ENCODE measurements at regions not wholly inside any gene's neighbourhood (a gene's known extent, or its start where the extent isn't known, plus 50 kb on each side); places are given as distances from the start of the nearest gene placed in this dataset.

DNA sequence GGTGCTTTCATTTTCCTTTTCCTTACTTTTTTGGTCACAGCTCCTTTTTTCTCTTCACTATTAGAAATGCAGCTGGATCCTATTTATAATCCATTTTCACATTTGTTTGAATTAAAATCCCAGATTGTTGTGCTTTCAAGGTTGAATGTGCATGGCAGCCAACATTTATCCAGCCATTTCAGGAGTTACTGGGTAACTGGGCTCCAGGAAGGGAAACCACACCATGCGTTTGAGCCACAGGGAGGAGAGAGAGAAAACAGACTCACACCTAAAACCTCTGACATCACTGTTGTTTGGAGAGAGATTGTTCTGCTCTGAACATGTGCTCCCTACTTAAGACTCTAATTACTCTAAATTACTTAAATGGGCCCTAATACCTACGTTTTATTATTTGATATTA is 173.4 kb downstream of the BMP2 start:
- Histone ChIP-seq H3K4me3 (ENCODE audit: low read depth in 2 of 2, low read length in 1 of 2) (no peak overlapping the region), H3K27me3 (ENCODE audit: insufficient read depth) (no peaks in the 10 kb centered on the region), H3K36me3 (replicated peaks in 1 of 2; ENCODE audit: control insufficient read depth in 1 of 2, insufficient read depth in 2 of 2, low read length in 1 of 2) (no peaks in the 10 kb centered on the region), H3K4me1 (ENCODE audit: control insufficient read depth in 1 of 2, insufficient read depth in 2 of 2, low read depth in 1 of 2, low read length in 1 of 2) (no peaks in the 10 kb centered on the region), H3F3A (replicated peaks; ENCODE audit: insufficient read depth) (no peaks in the 10 kb centered on the region), H3K9me3 (no peaks in the 10 kb centered on the region), H2AFZ (ENCODE audit: low read depth) (no peak overlapping the region), H3K4me2 (no peak overlapping the region), H4K20me1 (ENCODE audit: insufficient read depth) (no peaks in the 10 kb centered on the region), H3K9ac (no peak overlapping the region), H3K79me2 (ENCODE audit: insufficient read depth) (no peaks in the 10 kb centered on the region), H3K9me2 (no peaks in the 10 kb centered on the region), H3K27ac (ENCODE audit: low read depth in 2 of 2, low read length in 1 of 2) (no peak overlapping the region)
- 0% methylated on average over 2 of the region's 2 CpGs for WGBS (ENCODE audit: low lambda C conversion rate)
- ChIA-PET POLR2A (no interaction called here), CTCF (interaction anchor here (0.6 kb wide), 1 partner anchor 1279 kb away, joined by 3 read pairs; no protein-coding TSS in a partner anchor)
- no peak for TF ChIP-seq CHD2 (IDR thresholded peaks at IDR 0.05; ENCODE audit: low read length, partially characterized antibody)
- TF ChIP-seq, protein P1, sequence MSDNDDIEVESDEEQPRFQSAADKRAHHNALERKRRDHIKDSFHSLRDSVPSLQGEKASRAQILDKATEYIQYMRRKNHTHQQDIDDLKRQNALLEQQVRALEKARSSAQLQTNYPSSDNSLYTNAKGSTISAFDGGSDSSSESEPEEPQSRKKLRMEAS (IDR thresholded peaks at IDR 0.05; ENCODE audit: low read depth) = no peak
- no peak for TF ChIP-seq JUND (IDR thresholded peaks at IDR 0.05)
- TF ChIP-seq NFIC (IDR thresholded peaks at IDR 0.05; ENCODE audit: borderline replicate concordance) = no peak
- TF ChIP-seq ELF1 (IDR thresholded peaks at IDR 0.05) = no peak
- no peak for TF ChIP-seq RXRA (IDR thresholded peaks at IDR 0.05; ENCODE audit: borderline replicate concordance, low read depth)
- no peak for DNase-seq

DNA sequence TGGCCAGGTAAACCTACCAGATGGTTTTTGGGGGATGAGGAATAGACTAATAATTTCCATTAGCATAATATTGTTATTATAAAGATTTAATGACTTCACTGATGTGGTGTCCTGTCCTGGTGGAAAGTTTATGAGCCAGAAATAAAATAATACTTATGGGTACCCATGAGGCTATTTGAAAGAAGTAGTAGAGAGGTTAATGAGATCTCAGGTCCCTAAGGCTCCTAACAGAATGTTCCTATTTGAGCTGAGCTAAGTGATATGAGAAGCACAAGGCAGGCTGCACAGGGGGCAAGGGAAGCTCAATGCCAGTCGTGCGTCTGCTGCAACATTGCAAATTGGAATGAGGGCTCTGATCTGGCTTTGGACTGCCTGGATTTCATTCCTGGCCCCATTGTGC is 174.1 kb downstream of the BMP2 start:
- no peaks in the 10 kb centered on the region for H4K20me1 ChIP-seq (ENCODE audit: insufficient read depth)
- H3K27ac ChIP-seq (ENCODE audit: low read depth in 2 of 2, low read length in 1 of 2) = no peak overlapping the region
- no peak overlapping the region for H2AFZ ChIP-seq (ENCODE audit: low read depth)
- 17% methylated on average over 2 of the region's 2 CpGs for WGBS (ENCODE audit: low lambda C conversion rate)
- no peaks in the 10 kb centered on the region for H3K79me2 ChIP-seq (ENCODE audit: insufficient read depth)
- H3K9me2 ChIP-seq = no peaks in the 10 kb centered on the region
- H3K4me2 ChIP-seq = no peak overlapping the region
- no peaks in the 10 kb centered on the region for H3K27me3 ChIP-seq (ENCODE audit: insufficient read depth)
- no peak overlapping the region for H3K4me3 ChIP-seq (ENCODE audit: low read depth in 2 of 2, low read length in 1 of 2)
- no peak overlapping the region for H3K9ac ChIP-seq
- H3K36me3 ChIP-seq (replicated peaks in 1 of 2; ENCODE audit: control insufficient read depth in 1 of 2, insufficient read depth in 2 of 2, low read length in 1 of 2) = no peaks in the 10 kb centered on the region
- no peak for DNase-seq
- no peaks in the 10 kb centered on the region for H3F3A ChIP-seq (replicated peaks; ENCODE audit: insufficient read depth)
- no peaks in the 10 kb centered on the region for H3K9me3 ChIP-seq
- POLR2A ChIA-PET = no interaction called here
- CTCF ChIA-PET = no interaction called here
- TF ChIP-seq RXRA (IDR thresholded peaks at IDR 0.05; ENCODE audit: borderline replicate concordance, low read depth) (no peak), EP300 (IDR thresholded peaks at IDR 0.05; ENCODE audit: borderline replicate concordance in 1 of 2, low read depth in 1 of 2, low read length in 1 of 2) (no peak), EZH2phosphoT487 (IDR thresholded peaks at IDR 0.05; ENCODE audit: borderline replicate concordance, low read depth) (no peak), FOXJ3 (CRISPR knock-in tag; IDR thresholded peaks at IDR 0.05) (no peak), CHD2 (IDR thresholded peaks at IDR 0.05; ENCODE audit: low read length, partially characterized antibody) (no peak), ELF1 (IDR thresholded peaks at IDR 0.05) (no peak), NFIC (IDR thresholded peaks at IDR 0.05; ENCODE audit: borderline replicate concordance) (no peak), MXI1 (IDR thresholded peaks at IDR 0.05; ENCODE audit: low read depth, low read length) (no peak), FOXM1 (IDR thresholded peaks at IDR 0.05; ENCODE audit: low read depth) (no peak), SIN3A (IDR thresholded peaks at IDR 0.05; ENCODE audit: borderline replicate concordance, low read depth, low read length) (no peak), MEF2A (IDR thresholded peaks at IDR 0.05; ENCODE audit: borderline replicate concordance, low read depth) (no peak), YY1 (IDR thresholded peaks at IDR 0.05; ENCODE audit: low read depth) (no peak), RFX5 (IDR thresholded peaks at IDR 0.05; ENCODE audit: low read length) (no peak), GABPA (IDR thresholded peaks at IDR 0.05; ENCODE audit: low read depth) (no peak), TEAD4 (IDR thresholded peaks at IDR 0.05; ENCODE audit: borderline replicate concordance, insufficient read depth) (no peak)
- TF ChIP-seq, protein P2, sequence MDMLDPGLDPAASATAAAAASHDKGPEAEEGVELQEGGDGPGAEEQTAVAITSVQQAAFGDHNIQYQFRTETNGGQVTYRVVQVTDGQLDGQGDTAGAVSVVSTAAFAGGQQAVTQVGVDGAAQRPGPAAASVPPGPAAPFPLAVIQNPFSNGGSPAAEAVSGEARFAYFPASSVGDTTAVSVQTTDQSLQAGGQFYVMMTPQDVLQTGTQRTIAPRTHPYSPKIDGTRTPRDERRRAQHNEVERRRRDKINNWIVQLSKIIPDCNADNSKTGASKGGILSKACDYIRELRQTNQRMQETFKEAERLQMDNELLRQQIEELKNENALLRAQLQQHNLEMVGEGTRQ (IDR thresholded peaks at IDR 0.05; ENCODE audit: borderline replicate concordance, low read depth, low read length) = no peak
- TF ChIP-seq, protein P3, sequence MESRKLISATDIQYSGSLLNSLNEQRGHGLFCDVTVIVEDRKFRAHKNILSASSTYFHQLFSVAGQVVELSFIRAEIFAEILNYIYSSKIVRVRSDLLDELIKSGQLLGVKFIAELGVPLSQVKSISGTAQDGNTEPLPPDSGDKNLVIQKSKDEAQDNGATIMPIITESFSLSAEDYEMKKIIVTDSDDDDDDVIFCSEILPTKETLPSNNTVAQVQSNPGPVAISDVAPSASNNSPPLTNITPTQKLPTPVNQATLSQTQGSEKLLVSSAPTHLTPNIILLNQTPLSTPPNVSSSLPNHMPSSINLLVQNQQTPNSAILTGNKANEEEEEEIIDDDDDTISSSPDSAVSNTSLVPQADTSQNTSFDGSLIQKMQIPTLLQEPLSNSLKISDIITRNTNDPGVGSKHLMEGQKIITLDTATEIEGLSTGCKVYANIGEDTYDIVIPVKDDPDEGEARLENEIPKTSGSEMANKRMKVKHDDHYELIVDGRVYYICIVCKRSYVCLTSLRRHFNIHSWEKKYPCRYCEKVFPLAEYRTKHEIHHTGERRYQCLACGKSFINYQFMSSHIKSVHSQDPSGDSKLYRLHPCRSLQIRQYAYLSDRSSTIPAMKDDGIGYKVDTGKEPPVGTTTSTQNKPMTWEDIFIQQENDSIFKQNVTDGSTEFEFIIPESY (IDR thresholded peaks at IDR 0.05; ENCODE audit: borderline replicate concordance, low read depth) = no peak
- TF ChIP-seq, protein P4, sequence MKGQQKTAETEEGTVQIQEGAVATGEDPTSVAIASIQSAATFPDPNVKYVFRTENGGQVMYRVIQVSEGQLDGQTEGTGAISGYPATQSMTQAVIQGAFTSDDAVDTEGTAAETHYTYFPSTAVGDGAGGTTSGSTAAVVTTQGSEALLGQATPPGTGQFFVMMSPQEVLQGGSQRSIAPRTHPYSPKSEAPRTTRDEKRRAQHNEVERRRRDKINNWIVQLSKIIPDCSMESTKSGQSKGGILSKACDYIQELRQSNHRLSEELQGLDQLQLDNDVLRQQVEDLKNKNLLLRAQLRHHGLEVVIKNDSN (IDR thresholded peaks at IDR 0.05; ENCODE audit: borderline replicate concordance, low read depth) = no peak
- TF ChIP-seq, protein P1 (IDR thresholded peaks at IDR 0.05; ENCODE audit: low read depth) = no peak
- no peaks in the 10 kb centered on the region for H3K4me1 ChIP-seq (ENCODE audit: control insufficient read depth in 1 of 2, insufficient read depth in 2 of 2, low read depth in 1 of 2, low read length in 1 of 2)
